ENCODE measurements at regions not wholly inside any gene's neighbourhood (a gene's known extent, or its start where the extent isn't known, plus 50 kb on each side); places are given as distances from the start of the nearest gene placed in this dataset.

DNA sequence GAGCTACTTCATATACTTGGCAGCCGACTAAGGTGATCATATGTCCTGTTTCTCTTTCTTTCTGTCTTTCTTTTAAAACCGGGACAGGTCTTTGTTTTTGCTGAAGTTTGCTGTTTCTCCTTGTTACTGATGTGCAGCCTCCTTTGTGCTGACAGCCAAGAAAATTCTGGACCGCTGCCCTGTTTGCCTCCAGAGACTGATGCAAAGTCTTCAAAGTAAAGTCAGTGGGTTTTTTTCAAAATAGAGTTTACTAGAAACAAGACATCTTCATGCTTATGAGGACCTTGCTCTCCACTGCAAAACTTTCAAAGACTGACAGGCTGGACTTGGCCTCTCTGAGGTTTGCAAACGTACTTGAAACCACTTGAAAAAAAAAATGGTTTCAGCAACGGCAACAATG lies 510.5 kb upstream of the MAP3K7 start:
- H3K27me3 ChIP-seq (ENCODE audit: insufficient read depth, low read length), result no peaks in the 10 kb centered on the region
- H2BK120ac ChIP-seq (ENCODE audit: low read depth, low read length, poor library complexity, severe bottlenecking), result no peak overlapping the region
- no peak overlapping the region for H4K91ac ChIP-seq (ENCODE audit: insufficient read length, low read depth, low read length)
- H2BK15ac ChIP-seq (ENCODE audit: low read depth, low read length), result no peak overlapping the region
- no peaks in the 10 kb centered on the region for H3K9me3 Mint-ChIP-seq
- no peak overlapping the region for H3K27ac ChIP-seq (ENCODE audit: insufficient read length, low read depth, low read length)
- no peak overlapping the region for H4K5ac ChIP-seq (ENCODE audit: insufficient read length, low read depth, low read length)
- H3K18ac ChIP-seq (ENCODE audit: insufficient read length, low read depth, low read length), result no peak overlapping the region
- no peak overlapping the region for H3K23ac ChIP-seq (ENCODE audit: insufficient read length, low read depth, low read length)
- no peak overlapping the region for H3K4me3 Mint-ChIP-seq
- DNase-seq, result no peak
- no peak overlapping the region for H3K56ac ChIP-seq (ENCODE audit: insufficient read length, low read depth, low read length)
- TF ChIP-seq, protein P1, sequence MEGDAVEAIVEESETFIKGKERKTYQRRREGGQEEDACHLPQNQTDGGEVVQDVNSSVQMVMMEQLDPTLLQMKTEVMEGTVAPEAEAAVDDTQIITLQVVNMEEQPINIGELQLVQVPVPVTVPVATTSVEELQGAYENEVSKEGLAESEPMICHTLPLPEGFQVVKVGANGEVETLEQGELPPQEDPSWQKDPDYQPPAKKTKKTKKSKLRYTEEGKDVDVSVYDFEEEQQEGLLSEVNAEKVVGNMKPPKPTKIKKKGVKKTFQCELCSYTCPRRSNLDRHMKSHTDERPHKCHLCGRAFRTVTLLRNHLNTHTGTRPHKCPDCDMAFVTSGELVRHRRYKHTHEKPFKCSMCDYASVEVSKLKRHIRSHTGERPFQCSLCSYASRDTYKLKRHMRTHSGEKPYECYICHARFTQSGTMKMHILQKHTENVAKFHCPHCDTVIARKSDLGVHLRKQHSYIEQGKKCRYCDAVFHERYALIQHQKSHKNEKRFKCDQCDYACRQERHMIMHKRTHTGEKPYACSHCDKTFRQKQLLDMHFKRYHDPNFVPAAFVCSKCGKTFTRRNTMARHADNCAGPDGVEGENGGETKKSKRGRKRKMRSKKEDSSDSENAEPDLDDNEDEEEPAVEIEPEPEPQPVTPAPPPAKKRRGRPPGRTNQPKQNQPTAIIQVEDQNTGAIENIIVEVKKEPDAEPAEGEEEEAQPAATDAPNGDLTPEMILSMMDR (conservative IDR thresholded peaks at IDR 0.05), result no peak
- no peak overlapping the region for H3K27ac Mint-ChIP-seq
- no peaks in the 10 kb centered on the region for H3K9me3 ChIP-seq (ENCODE audit: control insufficient read depth, low read depth, low read length)
- H4K8ac ChIP-seq (replicated peaks; ENCODE audit: insufficient read length, low read depth, low read length), result no peak overlapping the region
- H3K4me1 Mint-ChIP-seq, result no peaks in the 10 kb centered on the region
- no peaks in the 10 kb centered on the region for H3K36me3 Mint-ChIP-seq (ENCODE audit: insufficient read depth in 1 of 3, low read depth in 3 of 3)
- no peak overlapping the region for H2AK5ac ChIP-seq (ENCODE audit: insufficient read length, low read length)
- no CpG with 5 or more reads among the region's 5 CpGs for WGBS (ENCODE audit: extremely low coverage, insufficient read length, low lambda C conversion rate)
- no peak overlapping the region for H3K4me2 ChIP-seq (ENCODE audit: insufficient read depth, insufficient read length, low read length)
- H3K79me1 ChIP-seq (ENCODE audit: insufficient read depth, low read depth, low read length, poor library complexity, severe bottlenecking), result no peaks in the 10 kb centered on the region
- H2BK5ac ChIP-seq (ENCODE audit: insufficient read length, low read length), result no peak overlapping the region
- H3K27me3 Mint-ChIP-seq (ENCODE audit: low read depth), result no peaks in the 10 kb centered on the region
- no peak overlapping the region for H2AFZ ChIP-seq (ENCODE audit: low read length)
- no peak overlapping the region for H3K9ac ChIP-seq (ENCODE audit: extremely low read depth, insufficient read length, low read length)
- H3T11ph ChIP-seq (ENCODE audit: low read length), result no peak overlapping the region
- no peak overlapping the region for H3K4ac ChIP-seq (ENCODE audit: low read depth, low read length)
- no peaks in the 10 kb centered on the region for H3K79me2 ChIP-seq (ENCODE audit: insufficient read depth, low read length)
- no peak overlapping the region for H2BK20ac ChIP-seq (ENCODE audit: low read depth, low read length, poor library complexity, severe bottlenecking)
- no peak overlapping the region for H3K14ac ChIP-seq (ENCODE audit: insufficient read depth, low read length)
- H4K20me1 ChIP-seq (ENCODE audit: control insufficient read depth, insufficient read depth, insufficient read length), result no peaks in the 10 kb centered on the region
- H3K23me2 ChIP-seq (ENCODE audit: insufficient read length, low read depth, low read length, poor library complexity, severe bottlenecking), result no peaks in the 10 kb centered on the region
- H3K4me1 ChIP-seq (ENCODE audit: insufficient read depth, low read length), result no peaks in the 10 kb centered on the region
- no peak overlapping the region for H2BK12ac ChIP-seq (ENCODE audit: insufficient read length, low read depth, low read length)

Measured in H9 (cell line).